GM21786 (cell line): ENCODE measurements at regions not wholly inside any gene's neighbourhood (a gene's known extent, or its start where the extent isn't known, plus 50 kb on each side); places are given as distances from the start of the nearest gene placed in this dataset.
"Not testable (repeated sequence)": the region's sequence is repeated elsewhere in the genome, so short reads cannot be mapped to it uniquely, and the experiment has no call there.

Experiments
- ATAC-seq: cut with Tn5 transposase; IDR thresholded peaks from one replicate; pipeline ENCODE4 v1.9.1; 2021; ENCODE audit not compliant: unreplicated experiment

DNA sequence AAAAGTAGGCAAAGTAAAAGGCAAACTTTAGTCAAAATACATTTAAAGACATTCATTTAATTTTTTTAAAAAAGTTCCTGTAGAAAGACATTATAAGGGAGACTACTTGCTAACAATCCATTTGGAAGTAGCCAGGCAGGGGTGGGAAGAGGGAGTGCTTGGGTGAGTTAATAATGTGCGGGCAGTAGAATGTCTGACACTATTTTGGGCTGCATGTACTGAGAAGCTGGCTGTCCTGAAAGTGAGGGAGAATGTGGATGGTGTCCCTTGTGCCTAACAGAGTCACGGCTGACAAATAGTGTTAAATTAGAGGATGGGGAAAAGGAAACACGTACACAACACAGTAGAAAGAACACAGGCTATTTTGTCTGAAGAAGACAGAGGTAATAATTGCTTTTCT lies 142.5 kb downstream of the LCA5 start:
- no peak for ATAC-seq

DNA sequence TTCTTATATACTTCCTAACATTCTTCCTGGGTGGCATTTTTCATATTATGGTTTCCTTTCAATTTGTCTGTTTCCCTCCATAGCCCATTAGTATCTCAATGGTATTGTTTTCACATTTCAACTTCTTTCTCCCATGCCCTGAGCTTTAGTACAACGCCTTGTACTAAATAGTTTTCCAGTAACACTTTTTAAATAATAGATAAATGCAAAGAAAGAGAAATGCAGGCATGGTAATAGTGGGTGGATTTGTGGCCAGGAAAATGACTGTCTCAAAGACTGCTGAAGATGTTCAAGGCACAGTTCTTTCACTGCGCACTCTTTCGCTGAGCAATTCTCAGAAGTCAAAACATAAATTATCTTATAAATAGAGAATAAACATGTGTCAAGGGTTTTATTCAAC lies 145.1 kb downstream of the LCA5 start:
- no peak for ATAC-seq

DNA sequence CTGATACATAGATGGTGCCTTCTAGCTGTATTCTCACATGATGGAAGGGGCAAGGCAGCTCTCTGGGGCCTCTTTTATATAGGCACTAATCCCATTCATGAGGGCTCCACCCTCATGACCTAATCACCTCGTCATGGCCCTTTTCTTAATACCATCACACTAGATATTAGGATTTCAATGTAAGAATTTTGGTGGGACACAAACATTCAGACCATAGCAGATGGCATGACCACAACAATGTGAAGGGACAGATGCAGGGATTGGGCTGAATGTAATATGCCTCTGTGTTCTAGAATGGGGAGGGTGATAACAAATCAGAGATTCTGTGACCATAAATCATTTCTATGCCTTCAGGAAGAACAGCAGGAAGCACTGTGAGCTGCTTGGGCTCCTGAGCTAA lies 145.8 kb downstream of the LCA5 start:
- no peak for ATAC-seq

DNA sequence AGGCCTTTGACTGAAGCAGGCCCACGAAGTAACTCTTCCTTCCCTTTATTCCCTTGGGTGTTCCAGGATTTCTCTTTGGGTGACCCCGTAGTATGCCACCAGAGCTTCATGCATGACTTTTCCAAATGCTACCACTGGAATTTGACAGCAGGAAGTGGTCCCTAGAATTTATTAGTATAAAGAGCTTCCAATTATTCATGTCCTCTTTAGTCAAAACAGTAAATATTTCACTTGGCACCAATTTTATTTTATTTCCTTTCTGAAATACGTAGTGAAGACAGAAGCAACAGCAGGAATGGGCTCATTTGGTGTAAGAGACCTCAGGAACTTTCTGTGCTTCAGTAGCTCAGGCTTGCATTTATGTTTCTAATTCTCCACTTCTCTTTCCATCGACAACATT lies 151.3 kb downstream of the LCA5 start:
- no peak for ATAC-seq

DNA sequence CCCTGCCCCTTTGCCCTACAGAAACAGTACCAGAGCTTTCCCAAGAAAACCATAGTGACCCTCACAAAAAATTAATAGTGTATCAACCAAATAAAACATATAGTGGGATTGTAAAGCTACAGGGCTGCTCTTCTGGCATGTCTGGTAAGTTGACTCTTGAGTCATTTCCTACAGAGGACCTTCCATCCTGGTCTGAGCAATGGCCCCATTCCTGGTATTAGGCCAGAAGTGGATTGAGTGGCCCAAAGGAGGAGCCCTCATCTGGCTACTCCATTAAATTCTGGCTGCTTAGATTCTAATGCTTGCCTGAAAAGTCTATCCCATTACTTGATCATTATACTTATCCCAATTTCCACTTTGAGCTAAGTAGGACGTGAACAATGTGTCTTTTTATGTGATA lies 150.9 kb upstream of the HMGN3 start:
- ATAC-seq = no peak

DNA sequence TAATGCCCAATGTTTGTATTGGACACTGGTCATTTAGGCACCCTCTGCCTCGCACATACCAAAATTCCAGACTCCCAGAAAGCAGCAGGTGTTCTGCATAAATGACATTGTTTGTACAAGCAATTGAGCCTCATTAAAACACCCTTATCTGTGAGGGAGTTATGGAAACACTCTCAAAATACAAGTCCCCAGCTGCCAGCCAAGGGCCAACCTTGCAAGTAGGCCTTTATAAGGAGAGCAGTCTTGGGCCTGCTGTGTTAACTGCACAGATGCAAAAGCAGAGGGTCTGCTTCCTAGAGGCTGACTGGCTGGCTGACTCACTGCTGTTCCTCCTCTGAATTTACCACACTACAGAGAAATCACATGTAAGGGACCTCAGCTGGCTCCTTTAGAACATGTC lies 150.4 kb upstream of the HMGN3 start:
- no peak for ATAC-seq

DNA sequence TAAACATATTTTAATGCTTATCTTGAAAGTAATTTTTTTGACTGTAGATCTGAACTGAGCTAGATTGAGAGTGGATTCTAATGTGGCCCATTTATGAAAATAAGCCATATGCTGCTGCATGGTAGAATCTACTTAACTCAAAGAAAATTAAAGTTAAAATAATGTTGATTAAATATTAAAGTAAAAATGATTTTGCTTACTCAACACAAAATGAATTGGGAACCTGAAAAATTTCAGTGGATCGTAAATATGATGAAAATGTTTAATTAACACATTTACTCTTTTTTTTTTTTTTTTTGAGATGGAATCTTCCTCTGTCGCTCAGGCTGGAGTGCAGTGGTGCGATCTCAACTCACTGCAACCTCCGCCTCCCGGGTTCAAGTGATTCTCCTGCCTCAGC lies 144.5 kb upstream of the HMGN3 start:
- ATAC-seq = no peak

DNA sequence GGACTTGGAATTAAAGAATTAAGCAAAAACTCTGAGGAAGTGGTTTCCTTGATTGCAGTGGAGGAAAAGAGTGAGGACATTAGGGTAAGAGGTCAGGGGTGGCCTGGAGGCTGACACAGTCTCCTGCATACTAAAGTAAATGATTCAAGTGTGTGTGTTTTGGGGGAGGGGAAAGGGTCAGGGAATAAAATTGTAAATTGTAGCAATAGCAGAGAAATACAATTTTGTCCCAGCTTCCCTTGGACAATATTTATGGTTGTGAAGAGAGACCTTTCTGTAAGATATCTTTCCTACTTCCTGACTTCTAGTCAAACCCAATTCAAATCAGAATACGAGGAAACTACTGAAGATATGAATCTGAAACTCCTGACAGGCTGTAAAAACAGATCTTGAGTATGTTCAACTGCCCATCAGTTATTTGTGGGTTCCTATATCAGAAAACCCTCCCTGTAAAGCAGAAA lies 143.4 kb upstream of the HMGN3 start:
- ATAC-seq = peak; percentile 59

DNA sequence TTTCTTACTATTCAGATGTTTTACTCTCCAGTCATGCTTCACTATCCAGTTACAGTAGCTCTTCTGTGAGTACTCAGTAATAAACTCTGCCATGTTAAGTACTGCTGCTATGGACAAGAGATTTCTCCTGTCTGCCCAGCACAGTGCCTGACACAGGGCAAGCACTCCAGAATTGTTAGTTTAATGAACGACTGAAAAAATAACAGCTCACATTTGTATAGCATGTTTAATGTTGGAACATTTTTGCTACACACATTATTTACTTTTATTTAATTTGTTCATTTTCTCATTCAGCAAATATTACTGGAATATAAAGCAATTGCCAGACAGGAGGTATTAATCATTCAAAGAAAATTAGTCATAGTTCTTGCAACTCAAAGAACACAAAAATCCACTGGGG lies 142.6 kb upstream of the HMGN3 start:
- no peak for ATAC-seq

DNA sequence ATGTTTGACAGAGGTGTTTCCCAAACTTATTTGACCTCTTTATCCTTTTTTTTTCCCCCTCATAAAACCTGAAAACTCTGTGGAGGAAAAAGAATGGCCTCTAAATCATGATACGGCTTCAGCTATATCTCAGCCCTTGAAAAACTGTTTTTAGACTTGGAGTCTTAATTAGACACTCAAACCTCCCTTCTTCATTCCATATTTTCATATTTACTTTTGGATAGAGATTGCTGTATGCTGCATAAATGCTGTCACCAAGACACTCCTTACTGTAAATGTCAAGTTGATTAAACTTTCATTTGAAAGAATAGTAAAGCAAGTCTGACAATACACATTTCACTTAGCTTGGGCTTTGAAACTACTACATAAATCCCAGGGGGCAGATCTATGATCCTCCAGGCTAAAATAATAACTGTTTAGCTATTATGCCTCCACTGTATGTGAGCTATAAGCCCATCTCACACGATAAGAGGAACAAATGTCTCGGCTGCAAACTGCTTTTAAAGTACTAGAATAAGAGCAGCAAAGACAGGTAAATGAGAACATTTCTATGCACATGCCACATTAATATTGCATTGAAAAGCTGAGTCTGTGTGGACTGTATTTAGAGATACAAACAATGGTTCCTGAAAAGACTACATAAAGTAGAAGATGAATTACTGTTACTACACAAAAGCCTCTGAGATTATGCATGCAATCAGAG lies 141.3 kb upstream of the HMGN3 start:
- no peak for ATAC-seq

DNA sequence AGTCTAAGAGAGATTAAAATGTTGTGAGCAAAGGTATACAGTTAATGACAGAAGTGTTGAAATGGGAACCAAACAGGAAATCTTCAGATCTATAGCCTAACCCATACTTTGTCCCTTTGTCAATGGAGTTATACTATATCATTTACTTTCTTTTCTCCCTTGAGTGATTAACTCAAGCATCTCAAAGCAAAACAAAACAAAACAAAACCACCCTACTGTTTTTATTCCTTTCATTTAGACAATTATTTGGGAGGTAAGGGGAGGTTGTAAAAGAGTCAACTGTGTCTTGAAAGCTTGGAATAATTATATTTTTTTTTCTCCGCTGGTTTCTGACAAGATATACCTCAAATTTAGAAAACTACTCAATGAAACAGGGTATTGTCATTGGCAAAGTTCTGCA lies 139.8 kb upstream of the HMGN3 start:
- ATAC-seq = no peak

DNA sequence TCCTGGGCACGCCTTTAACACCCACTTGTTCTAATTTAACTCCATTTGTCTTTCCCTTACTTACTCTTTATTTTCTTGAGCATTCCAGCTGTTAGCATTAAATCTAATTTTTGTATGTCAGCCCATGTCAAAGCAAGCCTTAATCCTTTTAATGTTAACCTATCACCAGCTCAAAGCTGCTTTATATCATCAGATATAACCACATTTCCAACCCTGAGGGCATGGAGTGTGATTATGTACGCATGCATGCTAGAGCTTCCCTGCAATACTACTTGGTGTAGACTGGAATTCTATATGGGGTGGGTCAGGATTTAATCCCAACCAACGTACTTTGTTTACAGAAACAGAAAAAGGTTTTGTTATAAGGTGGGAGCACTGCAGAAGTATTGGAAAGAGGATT lies 139.4 kb upstream of the HMGN3 start:
- ATAC-seq = no peak

DNA sequence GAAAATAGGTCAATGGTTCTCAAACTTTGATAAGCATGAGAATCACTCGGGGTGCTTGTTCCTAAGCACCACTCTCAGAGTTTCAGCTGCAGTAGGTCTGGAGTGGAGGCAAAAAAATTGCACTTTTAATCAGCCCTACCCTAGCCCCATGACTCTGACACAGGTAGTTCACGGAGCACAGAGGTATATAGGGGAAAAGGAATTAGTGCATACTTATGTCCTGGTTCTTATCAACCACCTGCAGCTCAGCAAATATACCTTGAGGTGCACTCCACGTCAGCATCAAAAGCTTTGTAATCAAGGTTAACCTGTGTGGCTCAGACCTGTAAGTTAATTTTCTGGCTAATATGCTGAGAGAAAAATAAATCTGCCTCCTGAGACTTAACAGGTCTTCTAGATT lies 138.8 kb upstream of the HMGN3 start:
- ATAC-seq = no peak

DNA sequence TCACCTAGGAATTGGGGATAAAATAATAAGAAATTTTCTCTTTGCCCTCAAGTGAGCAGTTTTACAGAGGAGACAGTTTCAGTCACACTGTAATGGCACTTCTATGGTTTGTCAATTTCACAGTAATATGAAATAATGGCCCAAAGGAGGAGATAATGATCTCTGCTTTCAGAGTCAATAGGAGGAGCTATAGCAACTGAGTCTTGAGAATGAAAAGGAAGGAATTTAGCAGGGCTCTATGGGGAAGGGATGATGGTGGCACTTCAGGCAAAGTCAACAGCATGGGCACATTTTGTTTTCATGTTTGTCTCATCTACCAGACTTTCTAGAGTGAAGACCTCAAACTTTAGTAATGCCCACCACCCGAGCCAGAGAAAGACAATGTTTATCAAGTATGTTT lies 138.3 kb upstream of the HMGN3 start:
- ATAC-seq = no peak

DNA sequence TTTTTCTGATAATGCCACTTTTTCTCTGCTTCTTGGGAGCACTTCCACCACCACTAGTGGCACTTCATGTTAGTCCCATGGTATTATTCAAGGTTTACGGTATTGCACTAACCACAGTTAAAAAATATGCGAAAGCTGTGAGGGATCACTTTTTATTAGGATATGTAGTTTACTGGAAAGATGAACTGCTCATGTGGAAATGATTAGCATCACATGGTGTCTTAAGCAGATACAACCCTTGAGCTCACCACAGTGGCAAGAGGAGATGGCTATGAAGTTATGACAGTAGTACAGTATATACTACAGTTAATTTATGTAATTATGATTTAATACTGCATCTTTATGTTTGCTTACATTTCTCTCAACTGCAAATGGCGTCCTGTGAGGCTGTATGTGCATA lies 134.5 kb upstream of the HMGN3 start:
- ATAC-seq = no peak

DNA sequence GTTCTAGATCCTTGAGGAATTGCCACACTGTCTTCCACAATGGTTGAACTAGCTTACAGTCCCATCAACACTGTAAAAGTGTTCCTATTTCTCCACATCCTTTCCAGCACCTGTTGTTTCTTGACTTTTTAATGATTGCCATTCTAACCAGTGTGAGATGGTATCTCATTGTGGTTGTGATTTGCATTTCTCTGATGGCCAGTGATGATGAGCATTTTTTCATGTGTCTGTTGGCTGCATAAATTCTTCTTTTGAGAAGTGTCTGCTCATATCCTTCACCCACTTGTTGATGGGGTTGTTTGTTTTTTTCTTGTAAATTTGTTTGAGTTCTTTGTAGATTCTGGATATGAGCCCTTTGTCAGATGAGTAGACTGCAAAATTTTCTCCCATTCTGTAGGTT lies 129.0 kb upstream of the HMGN3 start:
- ATAC-seq = not testable (repeated sequence)

DNA sequence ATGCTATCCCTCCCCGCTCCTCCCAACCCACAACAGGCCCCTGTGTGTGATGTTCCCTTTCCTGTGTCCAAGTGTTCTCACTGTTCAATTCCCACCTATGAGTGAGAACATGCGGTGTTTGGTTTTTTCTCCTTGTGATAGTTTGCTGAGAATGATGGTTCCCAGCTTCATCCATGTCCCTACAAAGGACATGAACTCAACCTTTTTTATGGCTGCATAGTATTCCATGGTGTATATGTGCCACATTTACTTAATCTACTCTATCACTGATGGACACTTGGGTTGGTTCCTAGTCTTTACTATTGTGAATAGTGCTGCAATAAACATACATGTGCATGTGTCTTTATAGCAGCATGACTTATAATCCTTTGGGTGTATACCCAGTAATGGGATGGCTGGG lies 126.6 kb upstream of the HMGN3 start:
- not testable (repeated sequence) for ATAC-seq

DNA sequence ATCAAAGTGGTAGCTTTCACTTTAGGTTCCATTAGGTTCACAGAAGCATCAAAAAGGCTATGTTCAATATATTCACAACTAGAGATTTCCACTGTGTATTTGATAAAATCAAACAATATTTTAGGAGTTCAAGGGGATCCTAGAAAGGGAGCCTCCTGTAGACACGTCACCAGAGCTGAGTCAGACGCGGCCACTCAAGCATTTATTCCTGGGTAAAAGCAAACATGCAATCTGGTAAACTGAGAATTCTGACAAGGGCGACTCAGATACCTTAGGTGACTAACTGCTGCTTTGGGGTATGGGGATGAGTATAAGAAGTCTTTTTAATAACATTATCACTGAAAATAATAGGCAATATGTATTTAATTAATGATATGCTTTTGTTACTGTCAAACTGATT lies 118.7 kb upstream of the HMGN3 start:
- no peak for ATAC-seq

DNA sequence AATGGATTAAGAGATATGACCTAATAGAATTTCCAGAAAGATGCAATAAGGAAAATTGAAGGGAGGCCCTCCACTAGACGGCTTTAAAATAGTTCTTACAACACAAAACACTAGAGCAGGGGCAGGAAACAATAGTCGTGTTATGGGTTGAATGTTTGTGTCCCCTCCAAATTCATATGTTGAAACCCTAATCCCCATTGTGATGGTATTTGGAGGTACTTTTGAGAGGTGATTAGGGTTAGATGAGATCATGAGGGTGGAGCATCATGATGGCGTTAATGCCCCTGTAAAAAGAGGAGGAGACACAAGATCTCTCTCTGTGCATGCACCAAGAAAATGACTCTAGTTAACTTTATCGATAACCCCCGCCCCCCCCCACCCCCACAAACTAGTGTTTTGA lies 104.0 kb upstream of the HMGN3 start:
- no peak for ATAC-seq

DNA sequence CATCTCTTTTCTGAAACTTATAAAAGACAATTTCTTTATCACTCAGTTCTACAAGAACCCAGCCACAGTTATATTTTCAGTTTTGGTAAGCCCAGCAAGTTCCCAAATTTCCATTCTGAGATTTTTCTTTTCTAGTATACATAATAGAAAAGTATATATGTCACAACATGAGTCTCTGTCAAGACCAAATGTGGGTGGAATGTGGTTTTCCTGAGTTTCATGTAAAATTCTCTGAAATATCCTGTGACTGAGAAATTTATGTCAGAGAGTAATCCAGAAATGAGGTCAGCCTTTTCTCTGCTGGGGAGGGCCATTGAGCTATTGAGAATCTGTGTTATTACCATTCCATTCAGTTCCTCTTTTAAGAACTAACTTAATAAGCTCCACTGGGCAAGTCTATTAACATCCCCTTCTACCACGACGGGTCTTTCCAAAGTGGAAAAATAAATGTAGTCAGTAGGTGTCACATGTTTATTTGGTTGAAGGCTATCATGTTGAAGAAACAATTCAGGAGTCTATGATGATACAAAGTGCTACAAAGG lies 100.7 kb upstream of the HMGN3 start:
- ATAC-seq = peak; percentile 93

DNA sequence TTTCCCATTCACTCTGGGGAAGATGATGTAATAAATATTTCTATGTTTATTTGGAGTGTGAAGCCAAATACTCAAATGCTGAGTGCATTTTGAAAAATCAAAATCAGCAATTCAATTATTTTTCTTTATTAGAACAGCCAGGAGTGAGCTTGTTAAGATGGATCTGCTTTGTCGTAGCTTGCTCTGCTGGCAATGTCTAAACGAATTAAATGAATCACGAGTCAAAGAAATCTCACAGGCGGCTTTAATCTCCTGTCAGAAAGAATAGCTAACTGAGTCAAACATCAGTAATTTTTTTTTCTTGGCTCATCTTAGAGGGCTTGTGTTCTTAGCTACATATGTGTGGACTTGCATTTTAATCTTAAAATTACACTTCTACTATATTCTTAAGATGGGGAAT lies 100.2 kb upstream of the HMGN3 start:
- ATAC-seq = no peak

DNA sequence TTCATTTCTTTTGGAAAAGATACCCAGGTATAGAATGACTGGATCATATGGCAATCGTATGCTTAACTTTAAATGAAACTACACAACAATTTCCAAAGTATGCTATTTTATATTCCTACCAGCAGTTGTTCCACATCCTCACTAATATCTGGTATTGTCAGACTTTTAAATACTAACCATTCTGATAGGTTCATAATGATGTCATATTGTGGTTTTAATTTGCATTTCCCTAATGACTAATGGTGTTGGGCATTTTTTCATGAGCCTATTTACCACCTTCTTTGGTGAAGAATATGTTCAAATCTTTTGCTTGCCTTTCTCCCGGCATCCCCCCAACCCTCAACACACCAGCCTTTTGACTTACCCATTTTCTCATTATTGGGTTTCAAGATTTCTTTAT lies 96.2 kb upstream of the HMGN3 start:
- no peak for ATAC-seq

DNA sequence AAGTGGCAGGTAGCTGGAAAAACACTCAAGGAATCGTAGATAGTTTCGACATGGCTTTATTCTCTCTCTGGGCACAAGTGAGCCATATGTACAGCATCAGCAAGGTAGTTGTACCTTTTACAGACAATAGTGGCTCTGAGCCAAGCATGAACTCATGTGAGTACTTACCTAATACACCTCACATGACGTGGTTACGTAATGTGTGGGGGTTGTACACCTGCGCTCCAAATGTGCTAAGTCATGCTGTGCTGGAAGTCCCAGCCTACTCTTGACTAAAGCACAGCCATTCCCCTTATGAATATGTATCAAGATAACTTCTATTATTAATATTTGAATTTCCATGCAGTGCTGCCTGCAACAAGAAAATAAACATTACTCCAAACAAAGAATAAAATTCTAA lies 78.8 kb upstream of the HMGN3 start:
- ATAC-seq = no peak
